Mammary epithelial cell (primary cell): ENCODE measurements at regions not wholly inside any gene's neighbourhood (a gene's known extent, or its start where the extent isn't known, plus 50 kb on each side); places are given as distances from the start of the nearest gene placed in this dataset.

ENCODE experiments used
- CTCF ChIP-seq, 2 donors: IDR thresholded peaks in 1 of 2; conservative IDR thresholded peaks in 1 of 2; 2 replicates each; pipeline ENCODE4 v1.5.1; 2011 to 2012; ENCODE audit warnings: inconsistent platforms in 2 of 2, low read length in 2 of 2, mild to moderate bottlenecking in 2 of 2, control low read depth in 1 of 2, low read depth in 1 of 2; ENCODE audit not compliant: insufficient read depth in 1 of 2; ENCODE audit errors: extremely low read depth in 1 of 2
- EZH2 ChIP-seq: IDR thresholded peaks from 2 replicates; pipeline ENCODE4 v1.6.1; 2012; ENCODE audit warnings: low read length, inconsistent platforms, borderline replicate concordance

GRCh38 chr5:153066281-153066680 lies 424.2 kb upstream of the GRIA1 start:
- TF ChIP-seq CTCF (conservative IDR thresholded peaks at IDR 0.05 in 1 of 2, IDR thresholded peaks at IDR 0.05 in 1 of 2; ENCODE audit: extremely low read depth in 1 of 2, insufficient read depth in 1 of 2, low read depth in 1 of 2, low read length in 2 of 2): no peak
- TF ChIP-seq EZH2: no peak
